ENCODE measurements at regions not wholly inside any gene's neighbourhood (a gene's known extent, or its start where the extent isn't known, plus 50 kb on each side); places are given as distances from the start of the nearest gene placed in this dataset.

DNA sequence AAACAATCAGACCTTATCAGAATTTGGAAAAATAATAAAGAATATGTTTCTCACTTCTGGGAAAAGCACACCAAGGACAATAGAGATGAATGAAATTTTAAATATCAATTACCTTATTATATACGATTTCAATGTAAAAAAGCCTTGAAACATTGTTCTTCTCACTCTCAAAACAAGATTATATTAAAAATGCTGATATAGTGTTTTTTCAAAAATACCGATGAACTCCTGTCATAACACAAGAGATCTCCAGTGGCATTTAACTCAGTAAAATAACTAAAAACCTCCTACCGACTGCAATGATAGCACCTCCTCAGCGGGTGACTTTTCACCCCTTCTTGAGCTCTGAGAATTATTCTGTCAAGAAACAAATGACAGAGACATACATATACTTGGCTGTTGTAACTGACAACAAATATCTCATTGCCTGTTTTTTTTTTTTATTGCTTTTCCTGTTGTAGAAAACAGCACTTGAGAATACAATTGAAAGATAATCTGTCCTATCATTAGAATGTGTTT lies 1237.3 kb downstream of the C4orf33 start:
- H3K9me3 ChIP-seq (ENCODE audit: control insufficient read depth, insufficient read depth, low read length): no peaks in the 10 kb centered on the region
- no peak overlapping the region for H3K4me3 ChIP-seq (ENCODE audit: low read depth, low read length)
- peaks cover 10% of the 10 kb centered on the region for H3K4me1 ChIP-seq (ENCODE audit: control insufficient read depth, insufficient read depth, low read length)
- H3K36me3 ChIP-seq (ENCODE audit: control insufficient read depth, insufficient read depth, low read length): no peaks in the 10 kb centered on the region
- H3K27me3 ChIP-seq (ENCODE audit: control insufficient read depth, insufficient read depth, low read length): no peaks in the 10 kb centered on the region
- no peak overlapping the region for H3K9ac ChIP-seq (ENCODE audit: low read depth, low read length)

DNA sequence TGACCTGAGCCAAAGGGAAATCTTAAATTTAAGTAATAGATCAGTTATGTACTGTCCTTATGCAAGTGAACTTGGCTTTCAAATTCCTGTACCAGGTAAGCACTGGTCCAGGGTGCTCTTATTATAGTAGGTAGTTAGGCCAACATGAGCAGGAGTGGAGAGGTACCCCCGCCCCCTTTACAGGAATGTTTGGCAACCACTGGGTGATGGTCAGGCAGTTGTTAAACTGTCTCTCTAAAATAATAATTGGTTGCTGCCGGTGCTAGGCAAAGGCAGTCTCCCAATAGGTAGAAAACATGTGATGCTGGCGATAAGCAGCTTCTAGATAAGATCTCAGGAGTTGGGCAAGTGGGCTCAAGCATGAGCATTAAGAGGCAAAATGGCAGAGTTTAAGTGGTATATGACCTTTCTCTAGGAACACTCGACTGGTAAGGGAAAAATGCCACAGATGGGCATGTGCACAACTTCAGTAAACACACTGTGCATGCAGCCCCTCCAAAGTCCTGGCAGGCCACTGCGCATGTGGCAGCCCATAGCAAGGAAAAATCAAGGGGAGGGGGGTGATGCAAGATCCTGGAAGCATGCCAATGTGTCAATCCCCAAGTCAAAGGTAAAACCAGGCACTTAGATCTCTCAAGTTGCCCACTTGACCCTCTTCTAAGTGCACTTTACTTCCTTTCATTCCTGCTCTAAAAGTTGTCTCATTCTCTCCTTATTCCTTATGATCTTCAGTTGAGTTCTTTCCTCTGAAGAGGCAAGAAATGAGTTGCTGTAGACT lies 1239.7 kb downstream of the C4orf33 start:
- Histone ChIP-seq H3K4me1 (ENCODE audit: control insufficient read depth, insufficient read depth, low read length) (peaks cover 10% of the 10 kb centered on the region), H3K27me3 (ENCODE audit: control insufficient read depth, insufficient read depth, low read length) (no peaks in the 10 kb centered on the region), H3K9ac (ENCODE audit: low read depth, low read length) (no peak overlapping the region), H3K36me3 (ENCODE audit: control insufficient read depth, insufficient read depth, low read length) (no peaks in the 10 kb centered on the region), H3K9me3 (ENCODE audit: control insufficient read depth, insufficient read depth, low read length) (no peaks in the 10 kb centered on the region), H3K4me3 (ENCODE audit: low read depth, low read length) (no peak overlapping the region)

GRCh38 chr4:130336585-130337217 lies 1240.7 kb downstream of the C4orf33 start:
- Histone ChIP-seq H3K36me3 (ENCODE audit: control insufficient read depth, insufficient read depth, low read length) (no peaks in the 10 kb centered on the region), H3K4me3 (ENCODE audit: low read depth, low read length) (no peak overlapping the region), H3K9ac (ENCODE audit: low read depth, low read length) (no peak overlapping the region), H3K9me3 (ENCODE audit: control insufficient read depth, insufficient read depth, low read length) (no peaks in the 10 kb centered on the region), H3K27me3 (ENCODE audit: control insufficient read depth, insufficient read depth, low read length) (no peaks in the 10 kb centered on the region), H3K4me1 (ENCODE audit: control insufficient read depth, insufficient read depth, low read length) (peaks cover 10% of the 10 kb centered on the region)

GRCh38 chr4:130338851-130339250 lies 1242.9 kb downstream of the C4orf33 start:
- Histone ChIP-seq H3K4me1 (ENCODE audit: control insufficient read depth, insufficient read depth, low read length) (peaks cover under 1% of the 10 kb centered on the region), H3K4me3 (ENCODE audit: low read depth, low read length) (no peak overlapping the region), H3K27me3 (ENCODE audit: control insufficient read depth, insufficient read depth, low read length) (no peaks in the 10 kb centered on the region), H3K9me3 (ENCODE audit: control insufficient read depth, insufficient read depth, low read length) (no peaks in the 10 kb centered on the region), H3K36me3 (ENCODE audit: control insufficient read depth, insufficient read depth, low read length) (no peaks in the 10 kb centered on the region), H3K9ac (ENCODE audit: low read depth, low read length) (no peak overlapping the region)

DNA sequence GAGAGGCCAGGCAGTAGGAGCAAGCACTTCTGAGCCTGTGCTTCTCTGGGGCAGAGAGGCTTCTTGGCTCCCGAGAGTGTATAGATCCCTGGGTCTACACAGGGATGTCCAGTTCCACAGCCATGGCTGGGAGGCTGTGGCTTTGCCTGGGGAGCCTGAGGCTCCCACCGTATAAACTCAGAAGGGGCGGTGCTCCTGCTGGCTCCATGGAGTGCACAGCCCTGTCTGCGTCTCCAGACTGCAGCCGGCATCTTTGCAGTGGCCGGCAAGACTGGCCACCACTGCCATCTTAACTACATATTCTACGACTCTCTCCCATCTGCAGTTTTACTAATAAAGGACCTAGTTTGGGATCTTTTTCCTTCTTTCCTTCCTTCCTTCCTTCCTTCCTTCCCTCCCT lies 1253.8 kb downstream of the C4orf33 start:
- Histone ChIP-seq H3K9ac (ENCODE audit: low read depth, low read length) (no peak overlapping the region), H3K4me1 (ENCODE audit: control insufficient read depth, insufficient read depth, low read length) (no peaks in the 10 kb centered on the region), H3K9me3 (ENCODE audit: control insufficient read depth, insufficient read depth, low read length) (no peaks in the 10 kb centered on the region), H3K27me3 (ENCODE audit: control insufficient read depth, insufficient read depth, low read length) (no peaks in the 10 kb centered on the region), H3K36me3 (ENCODE audit: control insufficient read depth, insufficient read depth, low read length) (no peaks in the 10 kb centered on the region), H3K4me3 (ENCODE audit: low read depth, low read length) (no peak overlapping the region)

- H3K4me3 ChIP-seq (ENCODE audit: low read depth, low read length): no peak overlapping the region
- H3K9me3 ChIP-seq (ENCODE audit: control insufficient read depth, insufficient read depth, low read length): no peaks in the 10 kb centered on the region
- H3K4me1 ChIP-seq (ENCODE audit: control insufficient read depth, insufficient read depth, low read length): no peaks in the 10 kb centered on the region
- H3K27me3 ChIP-seq (ENCODE audit: control insufficient read depth, insufficient read depth, low read length): no peaks in the 10 kb centered on the region
- no peaks in the 10 kb centered on the region for H3K36me3 ChIP-seq (ENCODE audit: control insufficient read depth, insufficient read depth, low read length)
- no peak overlapping the region for H3K9ac ChIP-seq (ENCODE audit: low read depth, low read length)
Measured at GRCh38 chr4:130356873-130357272, 1260.9 kb downstream of the C4orf33 start.

DNA sequence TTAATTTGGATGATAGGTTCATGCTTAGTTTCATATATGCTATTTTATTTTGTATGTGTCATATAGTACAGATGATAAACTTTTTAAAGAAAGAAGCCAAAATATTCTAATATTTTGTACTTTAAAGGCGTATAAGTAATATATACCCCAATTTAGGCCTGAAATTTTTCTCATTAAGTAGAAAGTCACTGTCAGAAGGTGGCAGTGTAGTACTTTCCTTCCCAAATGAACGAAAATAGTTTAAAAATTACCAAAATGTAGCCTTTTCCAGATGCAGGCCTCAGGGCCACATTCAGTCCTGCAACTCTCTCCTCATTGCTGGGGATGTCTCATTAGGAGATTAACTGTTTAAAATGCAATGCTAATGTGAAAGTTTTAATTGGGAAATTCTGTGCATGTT lies 1263.6 kb downstream of the C4orf33 start:
- Histone ChIP-seq H3K9ac (ENCODE audit: low read depth, low read length) (no peak overlapping the region), H3K27me3 (ENCODE audit: control insufficient read depth, insufficient read depth, low read length) (no peaks in the 10 kb centered on the region), H3K36me3 (ENCODE audit: control insufficient read depth, insufficient read depth, low read length) (no peaks in the 10 kb centered on the region), H3K4me3 (ENCODE audit: low read depth, low read length) (no peak overlapping the region), H3K4me1 (ENCODE audit: control insufficient read depth, insufficient read depth, low read length) (no peaks in the 10 kb centered on the region), H3K9me3 (ENCODE audit: control insufficient read depth, insufficient read depth, low read length) (no peaks in the 10 kb centered on the region)

- no peak overlapping the region for H3K9ac ChIP-seq (ENCODE audit: low read depth, low read length)
Measured at GRCh38 chr4:130361616-130362015, 1265.7 kb downstream of the C4orf33 start.

GRCh38 chr4:130368668-130369067 lies 1272.7 kb downstream of the C4orf33 start:
- Histone ChIP-seq H3K4me3 (ENCODE audit: low read depth, low read length) (no peak overlapping the region), H3K9me3 (ENCODE audit: control insufficient read depth, insufficient read depth, low read length) (no peaks in the 10 kb centered on the region), H3K36me3 (ENCODE audit: control insufficient read depth, insufficient read depth, low read length) (no peaks in the 10 kb centered on the region), H3K4me1 (ENCODE audit: control insufficient read depth, insufficient read depth, low read length) (no peaks in the 10 kb centered on the region), H3K27me3 (ENCODE audit: control insufficient read depth, insufficient read depth, low read length) (no peaks in the 10 kb centered on the region), H3K9ac (ENCODE audit: low read depth, low read length) (no peak overlapping the region)

More at GRCh38 chr4:130361616-130362015, 1265.7 kb downstream of the C4orf33 start:
- Histone ChIP-seq H3K9me3 (ENCODE audit: control insufficient read depth, insufficient read depth, low read length) (no peaks in the 10 kb centered on the region), H3K36me3 (ENCODE audit: control insufficient read depth, insufficient read depth, low read length) (no peaks in the 10 kb centered on the region), H3K27me3 (ENCODE audit: control insufficient read depth, insufficient read depth, low read length) (no peaks in the 10 kb centered on the region), H3K4me1 (ENCODE audit: control insufficient read depth, insufficient read depth, low read length) (no peaks in the 10 kb centered on the region), H3K4me3 (ENCODE audit: low read depth, low read length) (no peak overlapping the region)

GRCh38 chr4:130393231-130393630 lies 1297.3 kb downstream of the C4orf33 start:
- no peaks in the 10 kb centered on the region for H3K36me3 ChIP-seq (ENCODE audit: control insufficient read depth, insufficient read depth, low read length)
- no peak overlapping the region for H3K9ac ChIP-seq (ENCODE audit: low read depth, low read length)
- no peaks in the 10 kb centered on the region for H3K4me1 ChIP-seq (ENCODE audit: control insufficient read depth, insufficient read depth, low read length)
- no peak overlapping the region for H3K4me3 ChIP-seq (ENCODE audit: low read depth, low read length)
- H3K9me3 ChIP-seq (ENCODE audit: control insufficient read depth, insufficient read depth, low read length): no peaks in the 10 kb centered on the region
- H3K27me3 ChIP-seq (ENCODE audit: control insufficient read depth, insufficient read depth, low read length): no peaks in the 10 kb centered on the region

DNA sequence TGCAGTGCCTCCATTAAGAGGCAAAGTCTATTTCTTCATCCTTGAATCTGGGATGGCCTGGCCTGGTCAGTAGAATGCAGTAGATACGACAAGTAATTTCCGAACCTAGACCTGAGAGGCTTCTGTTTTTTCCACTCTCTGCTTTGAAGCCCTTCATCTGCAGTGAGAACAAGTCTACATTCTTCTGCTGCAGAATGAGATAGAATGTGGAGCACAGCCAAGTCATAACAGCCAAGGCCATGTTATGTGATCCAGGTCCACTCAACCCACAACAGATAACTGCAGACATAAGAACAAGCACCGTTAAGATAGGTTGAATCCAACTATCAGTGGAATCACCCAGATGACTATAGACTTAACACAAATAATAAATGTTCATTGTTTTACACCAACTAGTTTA lies 1297.7 kb downstream of the C4orf33 start:
- Histone ChIP-seq H3K4me3 (ENCODE audit: low read depth, low read length) (no peak overlapping the region), H3K4me1 (ENCODE audit: control insufficient read depth, insufficient read depth, low read length) (no peaks in the 10 kb centered on the region), H3K27me3 (ENCODE audit: control insufficient read depth, insufficient read depth, low read length) (no peaks in the 10 kb centered on the region), H3K9me3 (ENCODE audit: control insufficient read depth, insufficient read depth, low read length) (no peaks in the 10 kb centered on the region), H3K9ac (ENCODE audit: low read depth, low read length) (no peak overlapping the region), H3K36me3 (ENCODE audit: control insufficient read depth, insufficient read depth, low read length) (no peaks in the 10 kb centered on the region)

- Histone ChIP-seq H3K27me3 (ENCODE audit: control insufficient read depth, insufficient read depth, low read length) (no peaks in the 10 kb centered on the region), H3K4me3 (ENCODE audit: low read depth, low read length) (no peak overlapping the region)
Measured at GRCh38 chr4:130395871-130396270, 1299.9 kb downstream of the C4orf33 start.

More at GRCh38 chr4:130395871-130396270, 1299.9 kb downstream of the C4orf33 start:
- Histone ChIP-seq H3K9me3 (ENCODE audit: control insufficient read depth, insufficient read depth, low read length) (no peaks in the 10 kb centered on the region), H3K36me3 (ENCODE audit: control insufficient read depth, insufficient read depth, low read length) (no peaks in the 10 kb centered on the region), H3K4me1 (ENCODE audit: control insufficient read depth, insufficient read depth, low read length) (no peaks in the 10 kb centered on the region), H3K9ac (ENCODE audit: low read depth, low read length) (no peak overlapping the region)

Data from iPS-15b (cell line).